ENCODE measurements at regions not wholly inside any gene's neighbourhood (a gene's known extent, or its start where the extent isn't known, plus 50 kb on each side); places are given as distances from the start of the nearest gene placed in this dataset.

GRCh38 chr5:3925935-3926334 lies 330.3 kb downstream of the IRX1 start:
- Histone ChIP-seq H2BK15ac (replicated peaks; ENCODE audit: low read depth) (no peak overlapping the region), H3K9ac (ENCODE audit: low read length) (no peak overlapping the region), H3K4me3 (ENCODE audit: low read length) (no peak overlapping the region), H3K27ac (ENCODE audit: low read depth, low read length) (no peak overlapping the region), H3K27me3 (ENCODE audit: insufficient read depth, low read length, poor library complexity) (no peaks in the 10 kb centered on the region), H4K5ac (ENCODE audit: low read length) (no peak overlapping the region), H3K79me2 (ENCODE audit: control insufficient read depth, insufficient read depth, low read length) (no peaks in the 10 kb centered on the region), H3K23ac (ENCODE audit: low read length) (no peak overlapping the region), H2BK5ac (ENCODE audit: low read length) (no peak overlapping the region), H2BK120ac (ENCODE audit: low read depth, low read length) (no peak overlapping the region), H3K4me1 (ENCODE audit: control insufficient read depth, low read depth, low read length) (no peaks in the 10 kb centered on the region), H3K4ac (ENCODE audit: low read depth, low read length) (no peak overlapping the region), H3K4me2 (ENCODE audit: low read length) (no peak overlapping the region), H3K18ac (ENCODE audit: low read length) (no peak overlapping the region), H2AK5ac (ENCODE audit: low read length) (no peak overlapping the region), H3K79me1 (ENCODE audit: low read length) (no peaks in the 10 kb centered on the region), H3K36me3 (ENCODE audit: control insufficient read depth, insufficient read depth, low read length) (no peaks in the 10 kb centered on the region), H4K8ac (ENCODE audit: low read depth, low read length) (no peak overlapping the region), H3K56ac (ENCODE audit: low read length) (no peak overlapping the region)
- WGBS (ENCODE audit: extremely low coverage, insufficient coverage, low lambda C conversion rate) = no CpG with 5 or more reads among the region's 8 CpGs
- no peak for DNase-seq

DNA sequence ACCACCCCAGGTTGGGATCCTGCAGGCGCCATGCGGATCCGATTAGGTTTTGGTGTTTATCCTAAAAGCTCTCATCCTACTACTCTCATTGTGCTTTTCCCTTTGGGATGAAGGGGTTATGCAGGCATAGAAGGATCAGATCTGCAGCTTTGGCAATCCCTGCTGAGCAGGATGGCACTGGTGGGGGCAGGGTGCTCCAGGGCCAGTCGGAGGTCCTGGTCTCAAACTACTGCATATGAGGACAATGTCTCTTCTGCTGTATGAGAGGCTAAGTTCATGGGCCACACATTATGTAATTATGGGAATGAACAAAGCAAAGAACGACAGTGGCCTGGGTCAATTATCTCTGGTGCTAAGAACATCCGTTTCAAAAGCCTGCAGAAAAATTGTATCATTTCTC lies 334.2 kb downstream of the IRX1 start:
- no peak overlapping the region for H3K27ac ChIP-seq (ENCODE audit: low read depth, low read length)

GRCh38 chr5:3931976-3932375 lies 336.3 kb downstream of the IRX1 start:
- no peak overlapping the region for H4K8ac ChIP-seq (ENCODE audit: low read depth, low read length)
- H3K18ac ChIP-seq (ENCODE audit: low read length) = no peak overlapping the region
- H2BK5ac ChIP-seq (ENCODE audit: low read length) = no peak overlapping the region
- no peaks in the 10 kb centered on the region for H3K79me1 ChIP-seq (ENCODE audit: low read length)
- H2BK15ac ChIP-seq (replicated peaks; ENCODE audit: low read depth) = no peak overlapping the region
- H3K23ac ChIP-seq (ENCODE audit: low read length) = no peak overlapping the region
- no peaks in the 10 kb centered on the region for H3K79me2 ChIP-seq (ENCODE audit: control insufficient read depth, insufficient read depth, low read length)
- H3K27me3 ChIP-seq (ENCODE audit: insufficient read depth, low read length, poor library complexity) = no peaks in the 10 kb centered on the region
- no peak overlapping the region for H3K4me3 ChIP-seq (ENCODE audit: low read length)
- H3K4me2 ChIP-seq (ENCODE audit: low read length) = no peak overlapping the region
- no peak overlapping the region for H3K56ac ChIP-seq (ENCODE audit: low read length)
- no peak overlapping the region for H2AK5ac ChIP-seq (ENCODE audit: low read length)
- no peaks in the 10 kb centered on the region for H3K4me1 ChIP-seq (ENCODE audit: control insufficient read depth, low read depth, low read length)
- no peaks in the 10 kb centered on the region for H3K36me3 ChIP-seq (ENCODE audit: control insufficient read depth, insufficient read depth, low read length)
- no peak overlapping the region for H2BK120ac ChIP-seq (ENCODE audit: low read depth, low read length)
- H3K4ac ChIP-seq (ENCODE audit: low read depth, low read length) = no peak overlapping the region
- no CpG with 5 or more reads among the region's 17 CpGs for WGBS (ENCODE audit: extremely low coverage, insufficient coverage, low lambda C conversion rate)
- no peak overlapping the region for H3K9ac ChIP-seq (ENCODE audit: low read length)
- H3K27ac ChIP-seq (ENCODE audit: low read depth, low read length) = no peak overlapping the region
- no peak for DNase-seq
- H4K5ac ChIP-seq (ENCODE audit: low read length) = no peak overlapping the region

More for the DNA sequence above, 334.2 kb downstream of the IRX1 start:
- no peak overlapping the region for H2AK5ac ChIP-seq (ENCODE audit: low read length)
- H3K79me1 ChIP-seq (ENCODE audit: low read length) = no peaks in the 10 kb centered on the region
- H3K18ac ChIP-seq (ENCODE audit: low read length) = no peak overlapping the region
- no peak overlapping the region for H2BK15ac ChIP-seq (replicated peaks; ENCODE audit: low read depth)
- H3K23ac ChIP-seq (ENCODE audit: low read length) = no peak overlapping the region
- no peak overlapping the region for H3K4me2 ChIP-seq (ENCODE audit: low read length)
- H4K8ac ChIP-seq (ENCODE audit: low read depth, low read length) = no peak overlapping the region
- no peaks in the 10 kb centered on the region for H3K4me1 ChIP-seq (ENCODE audit: control insufficient read depth, low read depth, low read length)
- H3K27me3 ChIP-seq (ENCODE audit: insufficient read depth, low read length, poor library complexity) = no peaks in the 10 kb centered on the region
- no peak overlapping the region for H3K4me3 ChIP-seq (ENCODE audit: low read length)
- no peak overlapping the region for H3K9ac ChIP-seq (ENCODE audit: low read length)
- no peak overlapping the region for H3K4ac ChIP-seq (ENCODE audit: low read depth, low read length)
- H3K79me2 ChIP-seq (ENCODE audit: control insufficient read depth, insufficient read depth, low read length) = no peaks in the 10 kb centered on the region
- H2BK120ac ChIP-seq (ENCODE audit: low read depth, low read length) = no peak overlapping the region
- no peak overlapping the region for H2BK5ac ChIP-seq (ENCODE audit: low read length)
- no peaks in the 10 kb centered on the region for H3K36me3 ChIP-seq (ENCODE audit: control insufficient read depth, insufficient read depth, low read length)
- no peak overlapping the region for H4K5ac ChIP-seq (ENCODE audit: low read length)
- no peak for DNase-seq
- H3K56ac ChIP-seq (ENCODE audit: low read length) = no peak overlapping the region
- WGBS (ENCODE audit: extremely low coverage, insufficient coverage, low lambda C conversion rate) = no CpG with 5 or more reads among the region's 6 CpGs

GRCh38 chr5:3933536-3933935 lies 337.9 kb downstream of the IRX1 start:
- no peaks in the 10 kb centered on the region for H3K79me1 ChIP-seq (ENCODE audit: low read length)
- H2BK5ac ChIP-seq (ENCODE audit: low read length) = no peak overlapping the region
- H3K27me3 ChIP-seq (ENCODE audit: insufficient read depth, low read length, poor library complexity) = no peaks in the 10 kb centered on the region
- H3K18ac ChIP-seq (ENCODE audit: low read length) = no peak overlapping the region
- H2BK120ac ChIP-seq (ENCODE audit: low read depth, low read length) = no peak overlapping the region
- no peak overlapping the region for H4K8ac ChIP-seq (ENCODE audit: low read depth, low read length)
- WGBS (ENCODE audit: extremely low coverage, insufficient coverage, low lambda C conversion rate) = no CpG with 5 or more reads among the region's 4 CpGs
- H3K79me2 ChIP-seq (ENCODE audit: control insufficient read depth, insufficient read depth, low read length) = no peaks in the 10 kb centered on the region
- no peak overlapping the region for H4K5ac ChIP-seq (ENCODE audit: low read length)
- no peaks in the 10 kb centered on the region for H3K36me3 ChIP-seq (ENCODE audit: control insufficient read depth, insufficient read depth, low read length)
- no peak overlapping the region for H3K9ac ChIP-seq (ENCODE audit: low read length)
- no peak overlapping the region for H3K56ac ChIP-seq (ENCODE audit: low read length)
- no peak overlapping the region for H3K27ac ChIP-seq (ENCODE audit: low read depth, low read length)
- H3K4ac ChIP-seq (ENCODE audit: low read depth, low read length) = no peak overlapping the region
- DNase-seq = no peak
- H2AK5ac ChIP-seq (ENCODE audit: low read length) = no peak overlapping the region
- H3K23ac ChIP-seq (ENCODE audit: low read length) = no peak overlapping the region
- no peak overlapping the region for H3K4me3 ChIP-seq (ENCODE audit: low read length)
- H2BK15ac ChIP-seq (replicated peaks; ENCODE audit: low read depth) = no peak overlapping the region
- no peak overlapping the region for H3K4me2 ChIP-seq (ENCODE audit: low read length)
- no peaks in the 10 kb centered on the region for H3K4me1 ChIP-seq (ENCODE audit: control insufficient read depth, low read depth, low read length)

DNA sequence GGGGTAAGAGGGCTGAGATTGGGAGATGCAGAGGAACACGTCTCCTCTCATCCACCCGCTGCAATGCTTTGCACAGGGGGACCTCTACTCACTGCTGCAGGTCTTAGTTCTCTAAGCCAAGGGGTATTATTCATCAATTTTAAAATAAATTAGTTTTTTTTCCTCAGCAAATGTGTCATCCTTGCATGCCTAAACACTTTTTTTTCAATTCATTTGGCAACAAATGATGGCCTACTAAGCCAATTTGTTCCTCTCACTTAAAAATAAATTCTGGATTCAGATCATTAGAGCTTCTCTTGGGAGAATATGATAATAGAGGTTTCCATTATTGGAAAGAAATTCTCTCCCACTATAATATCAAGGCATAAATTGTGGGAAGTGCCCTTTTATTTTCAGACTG lies 338.3 kb downstream of the IRX1 start:
- Histone ChIP-seq H2BK120ac (ENCODE audit: low read depth, low read length) (no peak overlapping the region), H3K56ac (ENCODE audit: low read length) (no peak overlapping the region), H3K27ac (ENCODE audit: low read depth, low read length) (no peak overlapping the region), H3K4ac (ENCODE audit: low read depth, low read length) (no peak overlapping the region), H3K79me2 (ENCODE audit: control insufficient read depth, insufficient read depth, low read length) (no peaks in the 10 kb centered on the region), H3K4me2 (ENCODE audit: low read length) (no peak overlapping the region), H3K79me1 (ENCODE audit: low read length) (no peaks in the 10 kb centered on the region), H3K18ac (ENCODE audit: low read length) (no peak overlapping the region), H2BK15ac (replicated peaks; ENCODE audit: low read depth) (no peak overlapping the region), H4K5ac (ENCODE audit: low read length) (no peak overlapping the region), H3K9ac (ENCODE audit: low read length) (no peak overlapping the region), H3K4me3 (ENCODE audit: low read length) (no peak overlapping the region), H2BK5ac (ENCODE audit: low read length) (no peak overlapping the region), H3K23ac (ENCODE audit: low read length) (no peak overlapping the region), H2AK5ac (ENCODE audit: low read length) (no peak overlapping the region), H3K36me3 (ENCODE audit: control insufficient read depth, insufficient read depth, low read length) (no peaks in the 10 kb centered on the region), H3K4me1 (ENCODE audit: control insufficient read depth, low read depth, low read length) (no peaks in the 10 kb centered on the region), H3K27me3 (ENCODE audit: insufficient read depth, low read length, poor library complexity) (no peaks in the 10 kb centered on the region), H4K8ac (ENCODE audit: low read depth, low read length) (no peak overlapping the region)
- DNase-seq = no peak
- no CpG with 5 or more reads among the region's 2 CpGs for WGBS (ENCODE audit: extremely low coverage, insufficient coverage, low lambda C conversion rate)

GRCh38 chr5:3943859-3944258 lies 348.2 kb downstream of the IRX1 start:
- Histone ChIP-seq H3K4me2 (ENCODE audit: low read length) (no peak overlapping the region), H2BK120ac (ENCODE audit: low read depth, low read length) (no peak overlapping the region), H3K4me1 (ENCODE audit: control insufficient read depth, low read depth, low read length) (no peaks in the 10 kb centered on the region), H3K23ac (ENCODE audit: low read length) (no peak overlapping the region), H2BK5ac (ENCODE audit: low read length) (no peak overlapping the region), H3K4me3 (ENCODE audit: low read length) (no peak overlapping the region), H2BK15ac (replicated peaks; ENCODE audit: low read depth) (no peak overlapping the region), H4K5ac (ENCODE audit: low read length) (no peak overlapping the region), H3K27ac (ENCODE audit: low read depth, low read length) (no peak overlapping the region), H3K56ac (ENCODE audit: low read length) (no peak overlapping the region), H3K79me2 (ENCODE audit: control insufficient read depth, insufficient read depth, low read length) (no peaks in the 10 kb centered on the region), H4K8ac (ENCODE audit: low read depth, low read length) (no peak overlapping the region), H3K18ac (ENCODE audit: low read length) (no peak overlapping the region), H3K27me3 (ENCODE audit: insufficient read depth, low read length, poor library complexity) (no peaks in the 10 kb centered on the region), H3K4ac (ENCODE audit: low read depth, low read length) (no peak overlapping the region), H3K79me1 (ENCODE audit: low read length) (no peaks in the 10 kb centered on the region), H3K9ac (ENCODE audit: low read length) (no peak overlapping the region), H2AK5ac (ENCODE audit: low read length) (no peak overlapping the region), H3K36me3 (ENCODE audit: control insufficient read depth, insufficient read depth, low read length) (no peaks in the 10 kb centered on the region)
- no peak for DNase-seq
- WGBS (ENCODE audit: extremely low coverage, insufficient coverage, low lambda C conversion rate) = no CpG with 5 or more reads among the region's 2 CpGs
